Adrenal gland (tissue), 5 donors: ENCODE measurements at regions not wholly inside any gene's neighbourhood (a gene's known extent, or its start where the extent isn't known, plus 50 kb on each side); places are given as distances from the start of the nearest gene placed in this dataset.

ENCODE experiments used
- POLR2A ChIP-seq, 2 donors: fragments of 450-650 bp; IDR thresholded peaks; one replicate each; pipeline ENCODE4 v1.6.1; 2017; ENCODE audit warnings: antibody characterized with exemption in 2 of 2, mild to moderate bottlenecking in 2 of 2, moderate library complexity in 1 of 2
- TF ChIP-seq, protein P1 (sequence below), 6 experiments: fragments of 450-650 bp in 4 of 6; fragments of 200-600 bp in 2 of 6; sonication (generic) in 1 of 6; IDR thresholded peaks; 1 replicate in 5 of 6; 2 replicates in 1 of 6; pipeline versions ENCODE4 v1.5.1 to v1.8.0; 2016 to 2021; ENCODE audit warnings: antibody characterized with exemption in 6 of 6, mild to moderate bottlenecking in 2 of 6, moderate library complexity in 1 of 6
- donor health status: DM: no; HTN: no; CAD: no.

DNA sequence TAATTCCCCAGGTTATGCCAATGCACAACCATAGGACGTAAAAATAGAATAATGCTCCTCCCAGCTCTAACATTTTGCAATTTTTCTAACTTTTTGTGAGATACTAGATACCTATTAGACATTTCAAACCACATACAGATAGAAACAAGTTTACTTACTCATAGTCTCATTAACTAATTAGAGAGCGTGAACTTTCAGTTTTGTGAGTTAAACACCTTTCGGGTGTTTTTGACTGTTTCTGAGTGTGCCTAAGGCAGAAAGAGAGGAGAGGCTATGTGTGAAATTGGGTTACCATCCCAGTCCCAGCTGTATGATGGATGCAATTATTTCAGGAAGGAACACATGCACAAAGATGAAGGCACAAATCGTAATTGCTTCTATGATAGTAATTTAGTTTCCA is 300.4 kb upstream of the POU1F1 start:
- TF ChIP-seq, protein P1, sequence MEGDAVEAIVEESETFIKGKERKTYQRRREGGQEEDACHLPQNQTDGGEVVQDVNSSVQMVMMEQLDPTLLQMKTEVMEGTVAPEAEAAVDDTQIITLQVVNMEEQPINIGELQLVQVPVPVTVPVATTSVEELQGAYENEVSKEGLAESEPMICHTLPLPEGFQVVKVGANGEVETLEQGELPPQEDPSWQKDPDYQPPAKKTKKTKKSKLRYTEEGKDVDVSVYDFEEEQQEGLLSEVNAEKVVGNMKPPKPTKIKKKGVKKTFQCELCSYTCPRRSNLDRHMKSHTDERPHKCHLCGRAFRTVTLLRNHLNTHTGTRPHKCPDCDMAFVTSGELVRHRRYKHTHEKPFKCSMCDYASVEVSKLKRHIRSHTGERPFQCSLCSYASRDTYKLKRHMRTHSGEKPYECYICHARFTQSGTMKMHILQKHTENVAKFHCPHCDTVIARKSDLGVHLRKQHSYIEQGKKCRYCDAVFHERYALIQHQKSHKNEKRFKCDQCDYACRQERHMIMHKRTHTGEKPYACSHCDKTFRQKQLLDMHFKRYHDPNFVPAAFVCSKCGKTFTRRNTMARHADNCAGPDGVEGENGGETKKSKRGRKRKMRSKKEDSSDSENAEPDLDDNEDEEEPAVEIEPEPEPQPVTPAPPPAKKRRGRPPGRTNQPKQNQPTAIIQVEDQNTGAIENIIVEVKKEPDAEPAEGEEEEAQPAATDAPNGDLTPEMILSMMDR (IDR thresholded peaks at IDR 0.05) = no peak
- no peak for TF ChIP-seq POLR2A (IDR thresholded peaks at IDR 0.05)
